K562 (cell line): ENCODE measurements at regions not wholly inside any gene's neighbourhood (a gene's known extent, or its start where the extent isn't known, plus 50 kb on each side); places are given as distances from the start of the nearest gene placed in this dataset.
A peak's percentile ranks its signal among the peaks of the same experiment; 100 is the strongest.

Experiments used
- ATAC-seq: fragments of 200-7000 bp; cut with Tn5 transposase; 3 replicates; pipeline ENCODE4 v1.9.1; 2020; ENCODE audit warnings: moderate library complexity
- BruUV-seq: library from RNA; stranded (reverse); fragments of 400-500 nt; replicated peaks from 2 replicates; lab custom pipeline; 2021; lab: Mats Ljungman, UMichigan
- CTCF ChIA-PET: fragments of 300-600 bp; formaldehyde crosslinking; extraction: SDS; loops from one replicate; lab custom pipeline; 2021; ENCODE audit warnings: low intra/inter-chr PET ratio; lab: Yijun Ruan, JAX
- POLR2A ChIA-PET: fragments of 300-600, 350-650 bp; sonication (Branson Sonifier 250); formaldehyde crosslinking; extraction: SDS; loops from one replicate; lab custom pipeline; 2021; ENCODE audit warnings: antibody characterized with exemption, inconsistent platforms; lab: Yijun Ruan, JAX
- DNase-seq, 4 experiments: peaks; one replicate each; pipeline versions ENCODE4 v3.0.0 to v3.0.0-alpha.2; 2011 to 2018; ENCODE audit warnings: low spot score in 3 of 4, mixed read lengths in 3 of 4; ENCODE audit errors: extremely low read depth in 1 of 4
- FAIRE-seq: peaks from 2 replicates; lab custom pipeline; 2011; peaks lifted over from hg19 to GRCh38; lab: Jason Lieb, UNC
- H2AFZ ChIP-seq: 2 replicates; pipeline ENCODE4 v1.6.0; 2011; ENCODE audit warnings: low read depth, low read length, control low read depth, inconsistent platforms
- H3K27ac ChIP-seq: fragments of 200-600 bp; 3 replicates; pipeline ENCODE4 v1.8.0; 2011; ENCODE audit warnings: low read depth, mild to moderate bottlenecking, control low read depth, inconsistent platforms, low read length, moderate library complexity, mixed read lengths; ENCODE audit errors: extremely low read depth
- H3K27me3 ChIP-seq, 2 experiments: fragments of 300-600 bp in 1 of 2; 2 replicates in 1 of 2; 3 replicates in 1 of 2; pipeline versions ENCODE4 v1.6.0 to v1.8.0; 2011; ENCODE audit warnings: inconsistent platforms in 2 of 2, low read length in 2 of 2, mild to moderate bottlenecking in 1 of 2, mixed read lengths in 1 of 2, moderate library complexity in 1 of 2; ENCODE audit not compliant: control insufficient read depth in 2 of 2, insufficient read depth in 2 of 2
- H3K36me3 ChIP-seq: fragments of 300-600 bp; 3 replicates; pipeline ENCODE4 v1.8.0; 2011; ENCODE audit warnings: mild to moderate bottlenecking, low read length, inconsistent platforms; ENCODE audit not compliant: control insufficient read depth, insufficient read depth
- H3K4me1 ChIP-seq, 2 experiments: fragments of 200-600 bp in 1 of 2; replicated peaks in 1 of 2; 2 replicates in 1 of 2; 3 replicates in 1 of 2; pipeline versions ENCODE4 v1.5.1 to v1.8.0; 2011; ENCODE audit warnings: inconsistent platforms in 2 of 2, low read length in 2 of 2, mild to moderate bottlenecking in 1 of 2, mixed read lengths in 1 of 2, moderate library complexity in 1 of 2; ENCODE audit not compliant: control insufficient read depth in 2 of 2, insufficient read depth in 2 of 2
- H3K4me2 ChIP-seq: 2 replicates; pipeline ENCODE4 v1.6.1; 2011; ENCODE audit warnings: low read length, control low read depth, inconsistent platforms, mixed read lengths; ENCODE audit not compliant: insufficient read depth
- H3K4me3 ChIP-seq: fragments of 200-600 bp; sonication (generic), shearing (Covaris generic); 2 replicates; pipeline ENCODE4 v1.5.1; 2016; ENCODE audit warnings: control low read depth, inconsistent platforms
- H3K79me2 ChIP-seq: fragments of 200-600 bp; 3 replicates; pipeline ENCODE4 v1.8.0; 2011; ENCODE audit warnings: low read length, inconsistent platforms; ENCODE audit not compliant: control insufficient read depth, insufficient read depth
- H3K9ac ChIP-seq, 2 experiments: 2 replicates each; pipeline versions ENCODE4 v1.6.0 to v1.6.1; 2011; ENCODE audit warnings: low read depth in 2 of 2, low read length in 2 of 2, control low read depth in 1 of 2, inconsistent platforms in 1 of 2, mild to moderate bottlenecking in 1 of 2, mixed read lengths in 1 of 2; ENCODE audit not compliant: insufficient read depth in 1 of 2
- H3K9me1 ChIP-seq: one replicate; pipeline ENCODE4 v1.6.0; 2011; ENCODE audit warnings: inconsistent platforms, mild to moderate bottlenecking, low read length, moderate library complexity; ENCODE audit not compliant: control insufficient read depth, insufficient read depth
- H3K9me3 ChIP-seq: replicated peaks from 2 replicates; pipeline ENCODE4 v1.5.1; 2011; ENCODE audit warnings: low read depth, low read length, inconsistent platforms; ENCODE audit not compliant: control insufficient read depth, insufficient read depth
- H4K20me1 ChIP-seq: replicated peaks from 2 replicates; pipeline ENCODE4 v1.6.1; 2011; ENCODE audit warnings: low read length, inconsistent platforms, mixed read lengths; ENCODE audit not compliant: control insufficient read depth, insufficient read depth
- CSDE1 ChIP-seq, 2 experiments: fragments of 450-650 bp; IDR thresholded peaks; 2 replicates each; pipeline ENCODE4 v1.6.1; 2016; ENCODE audit warnings: mild to moderate bottlenecking in 1 of 2
- EHMT2 ChIP-seq: fragments of 450-650 bp; IDR thresholded peaks from 2 replicates; pipeline ENCODE4 v1.6.1; 2018; ENCODE audit warnings: antibody characterized with exemption
- ELK1 ChIP-seq: sonication (generic); formaldehyde crosslinking; IDR thresholded peaks from 2 replicates; pipeline ENCODE4 v1.8.1; 2022; ENCODE audit warnings: missing genetic modification reagents
- MAFG ChIP-seq: fragments of 450-650 bp; conservative IDR thresholded peaks from 2 replicates; pipeline ENCODE4 v1.6.1; 2016; ENCODE audit warnings: missing genetic modification characterization, missing compliant biosample characterization
- MEIS2 ChIP-seq: fragments of 450-650 bp; IDR thresholded peaks from 2 replicates; pipeline ENCODE4 v1.6.1; 2014; ENCODE audit warnings: mild to moderate bottlenecking; ENCODE audit not compliant: partially characterized antibody
- NCOA6 ChIP-seq: fragments of 450-650 bp; IDR thresholded peaks from 2 replicates; pipeline ENCODE4 v1.6.1; 2017; ENCODE audit warnings: mild to moderate bottlenecking
- PHF20 ChIP-seq: fragments of 450-650 bp; IDR thresholded peaks from 2 replicates; pipeline ENCODE4 v1.6.1; 2018; ENCODE audit not compliant: partially characterized antibody
- PHF8 ChIP-seq: fragments of 200-600 bp; sonication (generic); IDR thresholded peaks from 2 replicates; pipeline ENCODE4 v1.6.1; 2012; ENCODE audit warnings: mixed run types, mild to moderate bottlenecking, inconsistent platforms, low read length, moderate library complexity, borderline replicate concordance
- ZNF12 ChIP-seq: sonication (generic); formaldehyde crosslinking; IDR thresholded peaks from 2 replicates; pipeline ENCODE4 v1.4.0; 2020; ENCODE audit warnings: mild to moderate bottlenecking, missing genetic modification reagents
- ZNF217 ChIP-seq: sonication (generic); formaldehyde crosslinking; IDR thresholded peaks from 2 replicates; pipeline ENCODE4 v1.8.0; 2022; ENCODE audit warnings: mild to moderate bottlenecking, missing genetic modification reagents
- ZNF324 ChIP-seq: fragments of 250-450 bp; sonication (Bioruptor Pico); IDR thresholded peaks from 2 replicates; pipeline ENCODE4 v1.4.0; 2020; ENCODE audit warnings: mild to moderate bottlenecking
- ZNF780A ChIP-seq: fragments of 250-450 bp; sonication (Bioruptor Pico); IDR thresholded peaks from 2 replicates; pipeline ENCODE4 v1.5.0; 2021; ENCODE audit warnings: mild to moderate bottlenecking
- WGBS: fragments of 100-300 bp; shearing (Covaris generic); methylation state at CpG from one replicate; pipeline ENCODE4 v1.1.6; 2016; ENCODE audit warnings: low coverage, mixed read lengths; ENCODE audit not compliant: insufficient coverage; ENCODE audit errors: missing lambda C conversion rate; 5-methylcytosine and 5-hydroxymethylcytosine counted together
- in situ Hi-C: fragments of 300-500 bp; cut with MboI; formaldehyde crosslinking; loops from 4 replicates; pipeline ENCODE4 v1.15.0; 2018; ENCODE audit warnings: inconsistent platforms, mixed read lengths
- intact Hi-C: fragments of 100-400 bp; cut with micrococcal nuclease; formaldehyde crosslinking; loops from 2 replicates; pipeline ENCODE4 v1.14.2; 2022

GRCh38 chr12:91608542-91608941, 425.9 kb upstream of the DCN start (continued):
- TF ChIP-seq ZNF217 (CRISPR knock-in tag) = no peak
- no peak for TF ChIP-seq ZNF324 (CRISPR knock-in tag)
- no peak for TF ChIP-seq ZNF780A (CRISPR knock-in tag)
- TF ChIP-seq PHF20 = no peak
- no peak for TF ChIP-seq ELK1 (CRISPR knock-in tag)
- TF ChIP-seq CSDE1 (IDR thresholded peaks at IDR 0.05) = no peak
- no peak for TF ChIP-seq EHMT2
- TF ChIP-seq PHF8 = no peak
- TF ChIP-seq, all 486 proteins: peak for 0

GRCh38 chr12:91606662-91607377, 424.2 kb upstream of the DCN start:
- CTCF ChIA-PET = no interaction called here
- H3K27me3 ChIP-seq = no peaks in the 10 kb centered on the region
- H3K4me2 ChIP-seq = no peak overlapping the region
- DNase-seq (no peak), FAIRE-seq (no peak), ATAC-seq (no peak)
- no peaks in the 10 kb centered on the region; a peak in 1 of 5 replicates for H3K4me1 ChIP-seq
- in situ Hi-C loops = no loop called here
- WGBS = 86% methylated on average over 3 of the region's 3 CpGs
- no peak overlapping the region for H3K27ac ChIP-seq
- no peaks in the 10 kb centered on the region; the same call in 1 of the 2 replicates for H4K20me1 ChIP-seq
- intact Hi-C loops = no loop called here
- no TSS peak for BruUV-seq
- H3K9me3 ChIP-seq = no peaks in the 10 kb centered on the region
- no peak overlapping the region for H3K9ac ChIP-seq
- no peak overlapping the region for H2AFZ ChIP-seq
- H3K36me3 ChIP-seq = peaks cover 3% of the 10 kb centered on the region; the same call in 2 of the 3 replicates
- POLR2A ChIA-PET = interaction anchor here (1.2 to 1.5 kb wide), 4 partner anchors 9 to 54 kb away, joined by 3 to 7 read pairs (median 4); no protein-coding TSS in a partner anchor
- no peak overlapping the region for H3K4me3 ChIP-seq
- TF ChIP-seq NCOA6 (no peak), ZNF12 (CRISPR knock-in tag) (no peak), MEIS2 (peak; percentile 18), MAFG (tag) (0 out of 2 replicates have a peak, but pooled peaks have one; percentile 14)
- peaks cover 39% of the 10 kb centered on the region for H3K79me2 ChIP-seq
- no peaks in the 10 kb centered on the region for H3K9me1 ChIP-seq
